IPS DF 6.9 (cell line): ENCODE measurements at regions not wholly inside any gene's neighbourhood (a gene's known extent, or its start where the extent isn't known, plus 50 kb on each side); places are given as distances from the start of the nearest gene placed in this dataset.

Experiments used
- DNase-seq: peaks from one replicate; pipeline ENCODE4 v3.0.0-alpha.2; 2013; ENCODE audit warnings: low read depth, low spot score
- H3K27ac ChIP-seq: one replicate; pipeline ENCODE4 v1.5.1; 2013; ENCODE audit warnings: low read length, control low read depth
- H3K27me3 ChIP-seq: 2 replicates; pipeline ENCODE4 v1.6.1; 2013; ENCODE audit warnings: mild to moderate bottlenecking, low read length; ENCODE audit not compliant: control insufficient read depth, insufficient read depth
- H3K36me3 ChIP-seq: 2 replicates; pipeline ENCODE4 v1.6.1; 2013; ENCODE audit warnings: low read length; ENCODE audit not compliant: control insufficient read depth, insufficient read depth
- H3K4me1 ChIP-seq: 2 replicates; pipeline ENCODE4 v1.6.1; 2013; ENCODE audit warnings: low read length; ENCODE audit not compliant: control insufficient read depth, insufficient read depth
- H3K4me3 ChIP-seq: 2 replicates; pipeline ENCODE4 v1.5.1; 2013; ENCODE audit warnings: mild to moderate bottlenecking, low read length
- H3K9me3 ChIP-seq: 2 replicates; pipeline ENCODE4 v1.6.1; 2013; ENCODE audit warnings: low read length, inconsistent platforms; ENCODE audit not compliant: control insufficient read depth, insufficient read depth
- WGBS: extraction: QIAGEN DNeasy Blood & Tissue Kit; methylation state at CpG from one replicate; pipeline ENCODE4 v1.1.7; 2013; ENCODE audit warnings: mixed read lengths, missing lambda C conversion rate; ENCODE audit not compliant: insufficient read length, insufficient coverage; 5-methylcytosine and 5-hydroxymethylcytosine counted together

DNA sequence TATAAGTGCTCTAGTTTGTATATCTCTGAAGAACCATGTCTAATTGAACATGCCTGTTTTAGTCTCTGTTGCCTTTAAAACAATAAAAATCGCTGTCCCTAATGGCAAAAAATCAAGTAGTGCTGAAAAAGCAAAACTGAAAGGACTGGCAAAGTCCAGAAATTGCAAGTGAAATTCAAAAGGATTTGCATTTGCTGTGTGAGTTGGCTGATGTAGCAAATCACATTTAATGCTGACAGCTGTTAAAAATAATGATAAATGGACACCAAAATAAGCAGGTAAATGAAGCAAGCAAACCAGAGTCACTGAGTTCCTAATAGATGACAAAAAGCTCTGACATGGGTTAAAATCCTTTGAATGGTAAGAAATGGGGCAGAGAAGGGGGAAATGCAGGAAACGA, 874.1 kb downstream of the GRM8 start:
- no CpG with 5 or more reads among the region's 2 CpGs for WGBS
- DNase-seq, result no peak
- no peak overlapping the region for H3K27ac ChIP-seq

DNA sequence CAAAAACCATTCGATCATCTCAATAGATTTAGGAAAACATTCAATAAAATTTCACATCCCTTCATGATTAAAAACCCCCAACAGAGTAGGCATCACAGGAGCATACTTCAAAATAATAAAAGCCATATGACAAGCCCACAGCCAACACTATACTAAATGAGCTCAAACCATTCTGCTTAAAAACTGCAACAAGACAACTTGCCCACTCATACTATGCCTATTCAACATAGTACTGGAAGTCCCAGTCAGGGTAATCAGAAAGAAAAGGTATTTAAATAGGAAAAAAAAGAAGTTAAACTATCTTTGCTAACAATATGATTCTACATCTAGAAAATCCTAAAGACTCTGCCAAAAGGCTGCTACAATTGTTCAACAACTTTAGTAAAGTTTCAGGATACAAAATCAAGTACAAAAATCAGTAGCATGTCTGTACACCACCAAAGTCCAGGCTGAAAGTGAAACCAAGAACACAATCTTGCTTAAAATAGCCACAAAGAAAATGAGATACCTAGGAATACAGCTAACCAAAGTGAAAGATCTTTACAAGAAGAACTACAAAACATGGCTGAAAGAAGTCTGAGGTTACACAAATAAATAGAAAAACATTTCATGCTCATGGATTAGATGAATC, 882.6 kb downstream of the GRM8 start:
- WGBS, result no CpG with 5 or more reads among the region's 1 CpG
- Histone ChIP-seq H3K4me1 (no peaks in the 10 kb centered on the region), H3K9me3 (no peaks in the 10 kb centered on the region), H3K4me3 (no peak overlapping the region), H3K27ac (no peak overlapping the region), H3K27me3 (no peaks in the 10 kb centered on the region), H3K36me3 (no peaks in the 10 kb centered on the region)
- DNase-seq, result no peak

More for the DNA sequence above, 874.1 kb downstream of the GRM8 start:
- Histone ChIP-seq H3K4me3 (no peak overlapping the region), H3K9me3 (no peaks in the 10 kb centered on the region), H3K27me3 (no peaks in the 10 kb centered on the region), H3K4me1 (no peaks in the 10 kb centered on the region), H3K36me3 (no peaks in the 10 kb centered on the region)

DNA sequence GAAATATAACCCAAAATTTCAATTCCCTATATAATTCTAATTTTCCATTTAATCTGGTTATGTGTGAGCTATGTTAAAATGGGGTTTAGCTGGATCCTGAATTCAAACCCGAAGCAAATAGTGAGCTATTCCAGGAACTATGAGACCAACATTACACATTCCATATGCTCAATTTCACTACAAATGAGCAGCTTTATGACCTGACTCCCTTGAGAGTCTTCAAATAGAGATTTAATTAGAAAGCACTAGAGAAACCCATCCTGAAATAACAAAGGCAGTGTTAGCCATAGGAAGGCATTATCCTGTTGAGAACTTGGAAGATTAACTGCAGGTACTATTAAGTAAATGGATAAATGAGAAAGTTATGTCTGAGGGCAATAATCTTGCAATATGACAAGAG, 890.0 kb downstream of the GRM8 start:
- no peaks in the 10 kb centered on the region for H3K36me3 ChIP-seq
- H3K27me3 ChIP-seq, result no peaks in the 10 kb centered on the region
- no peak for DNase-seq
- H3K27ac ChIP-seq, result no peak overlapping the region
- no peaks in the 10 kb centered on the region for H3K9me3 ChIP-seq
- H3K4me3 ChIP-seq, result no peak overlapping the region
- no CpG with 5 or more reads among the region's 1 CpG for WGBS
- no peaks in the 10 kb centered on the region for H3K4me1 ChIP-seq

DNA sequence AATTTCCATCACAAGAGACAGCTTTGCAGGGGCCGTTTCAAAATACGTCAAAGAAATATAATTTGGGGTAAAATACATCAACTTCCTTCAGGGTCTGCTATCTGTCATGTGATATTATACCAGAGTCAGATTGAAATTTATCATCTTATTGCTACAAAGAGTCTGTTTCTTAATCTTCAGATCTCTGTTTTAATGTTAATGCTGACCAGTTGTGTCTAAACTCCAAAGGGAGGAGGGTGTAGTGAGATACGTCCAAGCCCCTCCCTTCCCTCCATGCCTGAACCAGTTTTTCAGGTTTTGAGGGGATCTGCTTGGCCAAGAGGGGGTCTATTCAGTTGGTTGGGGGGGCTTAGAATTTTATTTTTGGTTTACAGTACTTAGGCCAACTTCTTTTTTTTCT, 891.6 kb downstream of the GRM8 start:
- no CpG with 5 or more reads among the region's 3 CpGs for WGBS
- Histone ChIP-seq H3K4me3 (no peak overlapping the region), H3K27me3 (no peaks in the 10 kb centered on the region), H3K4me1 (no peaks in the 10 kb centered on the region), H3K27ac (no peak overlapping the region), H3K36me3 (no peaks in the 10 kb centered on the region), H3K9me3 (no peaks in the 10 kb centered on the region)
- DNase-seq, result no peak

DNA sequence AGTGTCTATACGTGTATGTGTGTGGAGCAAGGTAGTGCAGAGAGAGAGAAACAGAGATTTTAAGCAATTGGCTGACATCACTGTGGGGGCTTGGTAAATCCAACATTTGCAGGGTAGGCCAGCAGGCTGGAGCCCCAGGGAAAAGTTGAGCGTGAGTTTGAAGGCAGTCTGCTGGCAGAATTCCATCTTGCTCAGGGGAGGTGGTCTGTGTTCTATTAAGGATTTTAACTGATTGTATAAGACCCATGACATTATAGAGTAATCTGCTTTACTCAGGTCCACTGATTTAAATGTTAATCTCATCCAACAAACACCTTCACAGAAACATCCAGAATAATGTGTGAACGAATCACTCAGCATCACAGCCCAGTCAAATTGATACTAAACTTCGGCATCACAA, 912.9 kb downstream of the GRM8 start:
- Histone ChIP-seq H3K4me1 (no peaks in the 10 kb centered on the region), H3K36me3 (no peaks in the 10 kb centered on the region), H3K4me3 (no peak overlapping the region), H3K9me3 (no peaks in the 10 kb centered on the region), H3K27ac (no peak overlapping the region), H3K27me3 (no peaks in the 10 kb centered on the region)
- 100% methylated on average over 1 of the region's 4 CpGs for WGBS
- no peak for DNase-seq

DNA sequence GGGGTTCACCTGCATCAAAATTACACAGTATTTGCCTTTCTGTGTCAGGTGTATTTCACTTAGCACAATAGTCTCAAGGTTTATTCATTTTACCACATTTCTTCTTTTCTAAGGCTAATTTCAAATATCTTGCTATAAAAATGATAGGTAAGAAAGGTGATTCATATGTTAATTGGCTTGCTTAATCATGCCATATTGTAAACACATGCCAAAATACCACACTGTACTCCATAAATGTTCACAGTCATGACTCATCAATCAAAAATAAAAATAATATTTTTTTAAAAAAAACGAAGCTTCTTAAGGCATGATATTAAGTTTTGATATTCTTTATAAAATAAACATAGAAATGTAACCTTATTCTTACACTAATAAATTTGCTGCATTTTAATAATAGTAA, 947.1 kb downstream of the GRM8 start:
- H3K27ac ChIP-seq, result no peak overlapping the region
- no CpG with 5 or more reads among the region's 1 CpG for WGBS
- no peaks in the 10 kb centered on the region for H3K9me3 ChIP-seq
- DNase-seq, result no peak
- no peaks in the 10 kb centered on the region for H3K4me1 ChIP-seq
- no peaks in the 10 kb centered on the region for H3K27me3 ChIP-seq
- no peak overlapping the region for H3K4me3 ChIP-seq
- H3K36me3 ChIP-seq, result no peaks in the 10 kb centered on the region

DNA sequence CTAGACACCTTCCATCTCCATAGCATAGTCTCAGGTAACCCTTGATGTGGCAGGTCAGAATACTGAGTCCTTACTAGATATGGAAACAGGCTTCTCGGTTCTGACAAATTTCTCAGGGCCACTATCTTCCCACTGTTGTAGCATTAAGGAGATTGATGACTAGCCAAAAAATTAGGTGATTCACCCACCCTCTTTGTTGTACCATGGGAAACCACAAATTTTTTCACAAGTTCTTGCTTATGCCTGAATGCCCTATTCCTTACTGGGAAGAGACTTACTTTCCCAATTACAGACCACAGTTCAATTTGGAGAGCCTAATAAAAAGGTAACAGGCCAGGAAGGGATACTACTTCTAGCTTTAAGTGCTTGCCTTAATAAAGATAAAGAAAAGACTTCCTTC, 948.8 kb downstream of the GRM8 start:
- H3K4me1 ChIP-seq, result no peaks in the 10 kb centered on the region
- no peak for DNase-seq
- no peaks in the 10 kb centered on the region for H3K9me3 ChIP-seq
- no CpG with 5 or more reads among the region's 1 CpG for WGBS
- H3K27me3 ChIP-seq, result no peaks in the 10 kb centered on the region
- H3K27ac ChIP-seq, result no peak overlapping the region
- no peak overlapping the region for H3K4me3 ChIP-seq
- no peaks in the 10 kb centered on the region for H3K36me3 ChIP-seq

DNA sequence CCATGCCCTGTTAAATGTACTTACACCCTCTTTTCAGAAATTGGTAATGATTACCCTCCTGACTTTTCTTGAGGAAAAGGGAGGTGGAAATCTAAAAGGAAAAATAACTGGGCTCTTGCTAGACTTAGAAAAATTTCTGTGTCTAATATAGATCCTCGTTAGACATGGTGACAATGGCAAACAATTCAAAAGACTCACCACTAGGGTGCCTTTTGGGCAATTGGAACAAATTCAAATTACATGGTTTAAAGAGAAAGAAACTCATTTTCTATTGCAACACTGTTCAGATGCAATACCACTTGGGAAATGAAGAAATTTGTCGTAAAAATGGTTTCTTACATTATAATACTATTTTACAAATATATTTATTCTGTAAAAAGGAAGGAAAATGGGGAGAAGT, 950.1 kb downstream of the GRM8 start:
- Histone ChIP-seq H3K27ac (no peak overlapping the region), H3K36me3 (no peaks in the 10 kb centered on the region), H3K9me3 (no peaks in the 10 kb centered on the region), H3K4me3 (no peak overlapping the region), H3K4me1 (no peaks in the 10 kb centered on the region), H3K27me3 (no peaks in the 10 kb centered on the region)
- DNase-seq, result no peak
- no CpG with 5 or more reads among the region's 2 CpGs for WGBS

DNA sequence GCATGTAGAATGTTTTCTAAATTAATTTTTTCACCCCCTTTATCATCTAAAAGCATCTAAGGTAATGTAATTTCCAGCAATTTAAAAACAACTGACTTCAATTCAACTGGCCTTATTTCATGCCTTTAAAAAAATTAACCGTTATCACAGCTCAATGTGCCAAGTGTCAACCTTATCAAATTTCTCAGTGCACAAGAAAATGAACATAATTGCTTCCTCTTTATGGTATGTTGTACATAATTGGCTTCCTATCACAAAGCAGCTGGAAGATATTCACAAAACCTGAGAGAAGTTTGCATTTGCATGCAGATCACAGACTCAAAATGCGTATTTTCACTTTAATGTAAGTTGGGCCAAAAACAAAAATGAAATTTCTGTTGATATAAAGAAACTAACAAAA, 966.4 kb downstream of the GRM8 start:
- Histone ChIP-seq H3K27ac (no peak overlapping the region), H3K4me1 (no peaks in the 10 kb centered on the region), H3K27me3 (no peaks in the 10 kb centered on the region), H3K36me3 (no peaks in the 10 kb centered on the region), H3K9me3 (no peaks in the 10 kb centered on the region), H3K4me3 (no peak overlapping the region)
- DNase-seq, result no peak
- WGBS, result no CpG with 5 or more reads among the region's 2 CpGs

DNA sequence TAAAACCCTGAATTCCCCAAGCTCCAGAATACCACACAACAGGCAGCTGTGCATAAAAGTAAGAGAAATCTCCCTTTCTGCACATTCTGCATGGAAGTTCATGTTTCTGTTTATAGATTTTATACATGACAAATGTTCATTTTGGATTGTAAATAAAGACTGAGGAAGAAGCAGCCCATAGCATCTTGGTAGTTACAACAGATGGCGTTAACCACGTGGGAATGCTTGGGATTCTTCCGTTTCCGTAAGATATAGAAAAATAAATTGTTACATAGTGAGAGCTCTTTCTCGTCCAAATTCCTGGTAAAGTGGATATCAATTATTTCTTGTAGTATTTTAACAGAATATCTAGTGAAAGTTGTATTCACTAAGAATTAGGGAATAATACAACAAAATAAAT, 1016.5 kb downstream of the GRM8 start:
- no peaks in the 10 kb centered on the region for H3K27me3 ChIP-seq
- no peak overlapping the region for H3K4me3 ChIP-seq
- H3K27ac ChIP-seq, result no peak overlapping the region
- no peaks in the 10 kb centered on the region for H3K4me1 ChIP-seq
- no peaks in the 10 kb centered on the region for H3K36me3 ChIP-seq
- no peak for DNase-seq
- no CpG with 5 or more reads among the region's 5 CpGs for WGBS
- no peaks in the 10 kb centered on the region for H3K9me3 ChIP-seq

DNA sequence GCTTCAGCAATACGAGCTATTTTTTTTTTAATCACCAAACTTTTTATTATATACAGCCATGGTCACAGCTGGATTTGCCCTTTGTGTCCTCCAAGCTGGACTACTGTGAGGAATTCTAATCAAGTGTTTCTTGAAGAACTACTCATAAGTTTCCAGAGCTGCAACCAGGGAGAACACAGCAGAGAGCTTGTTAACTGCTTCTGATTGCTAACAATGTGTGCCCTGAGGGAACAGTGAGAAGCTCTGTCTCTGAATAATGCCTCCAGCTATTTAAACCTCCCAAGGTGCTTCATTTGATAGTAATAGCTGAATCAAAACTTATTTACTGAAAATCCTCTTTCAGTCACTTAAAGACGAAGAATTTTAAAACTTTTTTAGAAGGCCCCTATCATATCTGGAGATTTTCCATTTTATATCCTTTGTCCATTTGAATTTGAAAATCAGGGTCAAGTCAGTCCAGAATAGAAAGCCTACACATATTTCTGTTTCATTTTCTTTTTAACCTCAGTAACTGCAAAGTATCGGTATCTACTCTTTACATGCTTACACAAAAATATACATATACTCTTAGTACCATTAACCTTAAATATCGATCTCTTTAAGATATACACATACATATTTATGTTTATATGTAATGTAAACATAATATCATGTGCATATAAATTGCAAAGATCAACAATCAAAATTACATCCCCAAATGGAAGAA, 1024.2 kb downstream of the GRM8 start:
- Histone ChIP-seq H3K4me3 (no peak overlapping the region), H3K9me3 (no peaks in the 10 kb centered on the region), H3K27me3 (no peaks in the 10 kb centered on the region), H3K36me3 (no peaks in the 10 kb centered on the region), H3K4me1 (no peaks in the 10 kb centered on the region), H3K27ac (no peak overlapping the region)
- no peak for DNase-seq
- 100% methylated on average over 2 of the region's 4 CpGs for WGBS
